Breast epithelium (tissue), 3 donors: ENCODE measurements at regions not wholly inside any gene's neighbourhood (a gene's known extent, or its start where the extent isn't known, plus 50 kb on each side); places are given as distances from the start of the nearest gene placed in this dataset.

ENCODE experiments used
- POLR2A ChIP-seq: fragments of 450-650 bp; IDR thresholded peaks from one replicate; pipeline ENCODE4 v1.6.1; 2016; ENCODE audit warnings: antibody characterized with exemption, mild to moderate bottlenecking, moderate library complexity
- POLR2AphosphoS5 ChIP-seq, 3 donors: sonication (generic); formaldehyde crosslinking; IDR thresholded peaks; one replicate each; pipeline ENCODE4 v1.6.1; 2017; ENCODE audit warnings: antibody characterized with exemption in 3 of 3
- TF ChIP-seq, protein P1 (sequence below), 3 donors: fragments of 450-650 bp; IDR thresholded peaks; one replicate each; pipeline ENCODE4 v1.5.1; 2016 to 2017; ENCODE audit warnings: antibody characterized with exemption in 3 of 3, mild to moderate bottlenecking in 3 of 3, moderate library complexity in 3 of 3

GRCh38 chr10:28971255-28971654 lies 293.9 kb downstream of the BAMBI start:
- TF ChIP-seq, protein P1, sequence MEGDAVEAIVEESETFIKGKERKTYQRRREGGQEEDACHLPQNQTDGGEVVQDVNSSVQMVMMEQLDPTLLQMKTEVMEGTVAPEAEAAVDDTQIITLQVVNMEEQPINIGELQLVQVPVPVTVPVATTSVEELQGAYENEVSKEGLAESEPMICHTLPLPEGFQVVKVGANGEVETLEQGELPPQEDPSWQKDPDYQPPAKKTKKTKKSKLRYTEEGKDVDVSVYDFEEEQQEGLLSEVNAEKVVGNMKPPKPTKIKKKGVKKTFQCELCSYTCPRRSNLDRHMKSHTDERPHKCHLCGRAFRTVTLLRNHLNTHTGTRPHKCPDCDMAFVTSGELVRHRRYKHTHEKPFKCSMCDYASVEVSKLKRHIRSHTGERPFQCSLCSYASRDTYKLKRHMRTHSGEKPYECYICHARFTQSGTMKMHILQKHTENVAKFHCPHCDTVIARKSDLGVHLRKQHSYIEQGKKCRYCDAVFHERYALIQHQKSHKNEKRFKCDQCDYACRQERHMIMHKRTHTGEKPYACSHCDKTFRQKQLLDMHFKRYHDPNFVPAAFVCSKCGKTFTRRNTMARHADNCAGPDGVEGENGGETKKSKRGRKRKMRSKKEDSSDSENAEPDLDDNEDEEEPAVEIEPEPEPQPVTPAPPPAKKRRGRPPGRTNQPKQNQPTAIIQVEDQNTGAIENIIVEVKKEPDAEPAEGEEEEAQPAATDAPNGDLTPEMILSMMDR (IDR thresholded peaks at IDR 0.05), result no peak
- TF ChIP-seq POLR2AphosphoS5 (IDR thresholded peaks at IDR 0.05), result no peak
- TF ChIP-seq POLR2A, result no peak
